Small intestine (tissue), 7 donors: ENCODE measurements at regions not wholly inside any gene's neighbourhood (a gene's known extent, or its start where the extent isn't known, plus 50 kb on each side); places are given as distances from the start of the nearest gene placed in this dataset.
A peak's percentile ranks its signal among the peaks of the same experiment; 100 is the strongest.

Experiments used
- DNase-seq, 2 donors: peaks; one replicate each; pipeline versions ENCODE4 v3.0.0 to v3.0.0-alpha.2; 2013
- FAIRE-seq: peaks from 2 replicates; lab custom pipeline; 2012; peaks lifted over from hg19 to GRCh38; lab: Jason Lieb, UNC
- H3K27ac ChIP-seq, 3 donors: one replicate each; pipeline ENCODE4 v1.5.1; 2013; ENCODE audit warnings: low read length in 2 of 3, mild to moderate bottlenecking in 2 of 3, control low read depth in 1 of 3, inconsistent platforms in 1 of 3, low read depth in 1 of 3, moderate library complexity in 1 of 3
- H3K27me3 ChIP-seq, 3 donors: one replicate each; pipeline ENCODE4 v1.6.1; 2013; ENCODE audit warnings: low read length in 3 of 3, inconsistent platforms in 1 of 3; ENCODE audit not compliant: control insufficient read depth in 3 of 3, insufficient read depth in 3 of 3
- H3K36me3 ChIP-seq, 3 donors: one replicate each; pipeline ENCODE4 v1.6.1; 2013; ENCODE audit warnings: low read length in 3 of 3, inconsistent platforms in 1 of 3, low read depth in 1 of 3, mild to moderate bottlenecking in 1 of 3, moderate library complexity in 1 of 3; ENCODE audit not compliant: control insufficient read depth in 3 of 3, insufficient read depth in 2 of 3
- H3K4me1 ChIP-seq, 3 donors: one replicate each; pipeline ENCODE4 v1.6.1; 2013; ENCODE audit warnings: low read length in 2 of 3, inconsistent platforms in 1 of 3, low read depth in 1 of 3, mild to moderate bottlenecking in 1 of 3, moderate library complexity in 1 of 3; ENCODE audit not compliant: control insufficient read depth in 3 of 3, insufficient read depth in 2 of 3
- H3K4me3 ChIP-seq, 3 donors: one replicate each; pipeline ENCODE4 v1.5.1; 2013; ENCODE audit warnings: low read length in 3 of 3, control low read depth in 1 of 3, inconsistent platforms in 1 of 3, low read depth in 1 of 3, mild to moderate bottlenecking in 1 of 3, moderate library complexity in 1 of 3
- H3K9me3 ChIP-seq, 2 donors: one replicate each; pipeline ENCODE4 v1.6.1; 2013; ENCODE audit warnings: low read depth in 1 of 2, low read length in 1 of 2; ENCODE audit not compliant: control insufficient read depth in 2 of 2, insufficient read depth in 1 of 2
- WGBS, 3 donors: extraction: QIAGEN DNeasy Blood & Tissue Kit; methylation state at CpG; one replicate each; pipeline ENCODE4 v1.1.7; 2013; 5-methylcytosine and 5-hydroxymethylcytosine counted together
- donor health status: healthy with polysubstance abuse.
- donor health status: control.
- donor health status: control.
- donor health status: Bipolar disorder and iron deficiency.
- donor health status: healthy.

DNA sequence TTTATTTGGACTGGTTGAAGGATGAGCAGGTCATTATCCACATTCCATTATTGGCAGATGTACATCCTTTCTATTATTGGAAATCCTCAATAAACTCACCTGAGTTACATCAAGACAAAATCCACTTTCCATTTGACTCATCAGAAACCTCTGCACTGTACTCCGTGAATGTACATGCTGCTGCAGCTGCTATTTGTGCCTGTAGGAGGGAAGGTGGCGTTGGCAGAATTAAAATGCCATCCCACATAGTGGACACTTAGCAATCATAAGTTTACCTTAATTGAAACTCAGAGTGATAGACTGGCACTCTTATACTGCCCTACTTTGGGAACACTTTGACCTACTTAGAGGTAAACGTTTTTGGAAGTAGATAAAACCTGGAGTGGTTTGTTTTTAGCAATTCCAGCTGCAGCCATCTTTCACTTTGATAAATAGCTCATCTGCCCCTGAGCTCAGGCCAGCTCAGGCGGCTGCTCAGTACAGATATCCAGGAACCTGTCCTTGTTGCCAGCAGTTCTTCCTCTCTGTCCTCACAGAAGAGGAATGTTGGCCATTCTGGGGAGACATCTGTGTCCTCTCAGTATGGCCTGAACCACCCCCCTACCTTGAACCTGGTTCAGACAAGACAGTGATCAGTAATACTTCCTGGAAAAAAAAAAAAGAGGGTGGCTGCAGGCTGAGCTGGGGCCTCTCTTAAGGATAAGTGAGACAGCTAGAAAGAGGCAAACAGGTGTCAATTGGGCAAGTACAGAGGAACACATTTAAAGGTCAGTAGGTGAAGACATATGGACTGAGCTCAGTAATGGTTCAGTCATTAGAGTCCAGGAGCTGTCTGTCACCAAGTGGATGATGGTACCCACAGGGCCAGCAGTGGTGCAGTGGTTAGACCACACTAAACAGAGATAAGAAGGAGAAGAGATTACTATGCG, 153.4 kb upstream of the UMPS start:
- Histone ChIP-seq H3K9me3 (no peaks in the 10 kb centered on the region), H3K36me3 (peaks cover 0 to 3% (median 0%) of the 10 kb centered on the region in 3 donors), H3K4me3 (no peak overlapping the region), H3K27me3 (no peaks in the 10 kb centered on the region), H3K4me1 (peaks cover 0 to 10% (median 0%) of the 10 kb centered on the region in 3 donors), H3K27ac (no peak overlapping the region)
- FAIRE-seq (no peak), DNase-seq (no peak)
- WGBS, 3 donors = 47 to 56% (median 51%) methylated on average over 5 of the region's 5 CpGs

DNA sequence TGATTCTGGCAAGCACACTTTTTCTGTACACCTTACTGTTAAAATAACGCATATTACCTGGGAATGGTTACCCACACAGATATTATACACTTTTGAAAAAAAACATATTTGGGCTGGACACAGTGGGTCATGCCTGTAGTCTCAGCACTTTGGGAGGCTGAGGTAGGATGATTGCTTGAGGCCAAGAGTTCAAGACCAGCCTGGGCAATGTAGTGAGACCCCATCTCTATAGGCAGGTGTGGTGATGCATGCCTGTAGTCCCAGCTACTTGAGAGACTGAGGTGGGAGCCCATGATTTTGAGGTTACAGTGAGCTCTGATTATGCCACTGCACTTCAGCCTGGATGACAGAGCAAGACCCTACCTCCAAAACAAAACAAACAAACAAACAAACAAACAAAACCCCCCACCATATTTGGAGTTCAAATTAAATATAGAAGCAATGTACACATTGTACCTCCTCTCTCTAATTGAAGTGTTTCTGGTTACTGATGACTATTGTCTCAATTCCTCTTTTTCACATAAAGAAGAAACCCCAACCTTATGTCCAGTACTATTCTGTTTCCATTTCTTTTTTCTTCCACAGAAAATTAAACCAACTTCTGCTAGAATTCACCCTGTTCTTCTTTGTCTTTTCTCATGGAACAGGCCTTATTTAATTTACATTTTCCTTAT, 152.6 kb upstream of the UMPS start:
- DNase-seq (no peak), FAIRE-seq (no peak)
- WGBS, 3 donors = 93 to 94% (median 94%) methylated on average over 1 of the region's 1 CpG
- Histone ChIP-seq H3K4me1 (peaks cover 0 to 10% (median 0%) of the 10 kb centered on the region in 3 donors), H3K27ac (no peak overlapping the region), H3K9me3 (no peaks in the 10 kb centered on the region), H3K4me3 (no peak overlapping the region), H3K27me3 (no peaks in the 10 kb centered on the region), H3K36me3 (peaks cover 0 to 3% (median 0%) of the 10 kb centered on the region in 3 donors)

DNA sequence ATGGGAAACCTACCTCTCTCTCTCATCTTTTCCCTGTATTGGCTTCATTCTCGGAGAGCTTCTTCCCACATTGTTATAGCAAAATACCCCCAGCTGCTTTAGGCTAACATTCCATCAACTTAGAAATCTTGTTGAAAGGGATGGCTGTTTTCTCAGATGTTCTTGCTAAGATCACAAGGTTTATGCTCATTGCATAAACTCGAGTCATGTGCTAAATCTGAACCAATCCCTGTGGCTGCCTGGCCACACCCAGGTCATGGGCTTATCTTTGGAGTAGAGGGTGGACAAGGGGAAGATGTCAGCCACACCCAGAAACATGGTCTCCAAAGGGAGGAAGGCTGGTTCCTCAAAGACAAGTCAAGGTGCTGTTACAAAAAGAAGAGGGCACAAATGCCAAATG, 150.6 kb upstream of the UMPS start:
- no peaks in the 10 kb centered on the region for H3K27me3 ChIP-seq
- no peak overlapping the region for H3K27ac ChIP-seq
- DNase-seq = no peak
- no peaks in the 10 kb centered on the region for H3K9me3 ChIP-seq
- H3K4me3 ChIP-seq = no peak overlapping the region
- no peaks in the 10 kb centered on the region for H3K36me3 ChIP-seq
- peaks cover 0 to 8% (median 0%) of the 10 kb centered on the region in 3 donors for H3K4me1 ChIP-seq
- FAIRE-seq = no peak
- WGBS, 3 donors = 76 to 82% (median 81%) methylated on average over 2 of the region's 2 CpGs

DNA sequence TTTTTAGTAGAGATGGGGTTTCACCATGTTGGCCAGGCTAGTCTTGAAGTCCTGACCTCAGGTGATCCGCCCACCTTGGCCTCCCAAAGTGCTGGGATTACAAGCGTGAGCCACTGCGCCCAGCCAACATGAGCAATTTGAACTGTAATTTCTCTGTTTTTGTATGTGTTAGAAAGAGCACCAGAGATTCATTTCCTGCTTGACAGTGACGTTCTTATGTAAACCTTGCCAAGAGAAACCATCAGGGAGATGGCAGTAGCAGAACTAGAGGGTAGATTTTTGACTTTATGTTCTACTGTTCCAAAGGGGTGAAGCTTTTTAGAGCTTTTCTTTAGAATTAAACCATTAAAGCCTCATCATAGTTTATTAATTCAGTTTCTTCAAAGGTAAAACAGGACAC, 148.1 kb upstream of the UMPS start:
- WGBS, 3 donors = 73 to 75% (median 75%) methylated on average over 4 of the region's 4 CpGs
- H3K36me3 ChIP-seq = peaks cover 0 to 3% (median 0%) of the 10 kb centered on the region in 3 donors

DNA sequence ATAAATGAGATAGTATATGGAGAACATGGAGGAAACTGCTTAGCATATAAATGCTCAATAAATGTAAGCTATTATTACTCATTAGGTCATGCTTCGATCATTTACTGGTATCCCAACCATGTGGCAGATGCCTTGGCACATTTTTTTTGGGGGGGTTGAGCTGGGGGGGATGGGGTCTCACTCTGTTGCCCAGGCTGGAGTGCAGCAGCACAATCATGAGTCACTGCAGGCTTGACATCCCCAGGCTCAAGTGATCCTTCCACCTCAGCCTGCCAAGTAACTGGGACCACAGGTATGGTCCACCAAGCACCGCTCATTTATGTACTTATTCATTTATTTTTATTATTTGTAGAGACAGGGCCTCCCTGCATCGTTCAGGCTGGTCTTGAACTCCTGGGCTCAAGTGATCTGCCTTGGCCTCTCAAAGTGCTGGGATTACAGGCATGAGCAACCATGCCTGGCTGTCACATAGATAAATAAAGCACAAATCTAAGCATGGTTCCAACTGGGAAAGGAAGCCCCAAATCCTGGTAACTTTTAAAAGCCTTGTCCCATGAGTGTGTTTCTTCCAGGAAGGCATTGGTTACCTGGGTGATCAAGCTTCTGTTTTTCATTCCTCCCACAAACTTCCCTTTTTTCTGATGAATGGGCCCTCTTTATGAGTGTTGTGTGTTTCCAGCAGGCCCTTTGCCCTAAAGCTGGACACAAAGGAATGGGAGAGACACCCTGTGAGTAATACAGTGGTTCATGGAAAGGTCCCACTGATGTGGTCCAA, 147.4 kb upstream of the UMPS start:
- FAIRE-seq (no peak), DNase-seq (no peak)
- WGBS, 3 donors = 84 to 93% (median 91%) methylated on average over 3 of the region's 3 CpGs
- Histone ChIP-seq H3K4me1 (peaks cover 2 to 27% (median 2%) of the 10 kb centered on the region in 3 donors), H3K9me3 (no peaks in the 10 kb centered on the region), H3K27ac (no peak overlapping the region), H3K4me3 (no peak overlapping the region), H3K27me3 (peaks cover 0 to 2% (median 0%) of the 10 kb centered on the region in 3 donors), H3K36me3 (peaks cover 0 to 3% (median 0%) of the 10 kb centered on the region in 3 donors)

More for the DNA sequence above, 148.1 kb upstream of the UMPS start:
- no peak overlapping the region for H3K27ac ChIP-seq
- H3K4me1 ChIP-seq = peaks cover 2 to 25% (median 2%) of the 10 kb centered on the region in 3 donors
- no peaks in the 10 kb centered on the region for H3K9me3 ChIP-seq
- no peak overlapping the region for H3K4me3 ChIP-seq
- DNase-seq (no peak), FAIRE-seq (no peak)
- H3K27me3 ChIP-seq = peaks cover 0 to 2% (median 0%) of the 10 kb centered on the region in 3 donors

DNA sequence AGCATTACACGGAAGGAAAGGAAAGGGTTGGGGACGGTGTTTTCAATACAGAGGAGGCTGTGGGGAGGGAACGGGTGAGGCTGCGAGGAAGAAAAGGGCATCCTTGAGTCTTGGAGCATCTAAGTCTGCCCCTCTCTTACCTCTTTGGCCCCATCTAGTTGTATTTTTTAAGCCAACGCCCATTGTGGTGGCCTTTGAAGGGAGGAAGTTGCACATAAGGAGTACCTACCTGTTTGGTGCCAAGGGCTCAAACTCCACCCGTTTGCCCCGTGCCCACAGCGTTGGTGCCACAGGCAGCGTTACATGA, 146.1 kb upstream of the UMPS start:
- WGBS, 3 donors = 6 to 16% (median 9%) methylated on average over 9 of the region's 9 CpGs
- Histone ChIP-seq H3K9me3 (no peaks in the 10 kb centered on the region), H3K36me3 (peaks cover 0 to 4% (median 0%) of the 10 kb centered on the region in 3 donors), H3K4me1 (peaks cover 2 to 27% (median 2%) of the 10 kb centered on the region in 3 donors), H3K27ac (peak overlapping the region in 2 of 3 donors; percentile 26 to 81), H3K27me3 (peaks cover 0 to 2% (median 0%) of the 10 kb centered on the region in 3 donors), H3K4me3 (peak overlapping the region in 1 of 3 donors; percentile 59)
- DNase-seq (no peak), FAIRE-seq (no peak)

DNA sequence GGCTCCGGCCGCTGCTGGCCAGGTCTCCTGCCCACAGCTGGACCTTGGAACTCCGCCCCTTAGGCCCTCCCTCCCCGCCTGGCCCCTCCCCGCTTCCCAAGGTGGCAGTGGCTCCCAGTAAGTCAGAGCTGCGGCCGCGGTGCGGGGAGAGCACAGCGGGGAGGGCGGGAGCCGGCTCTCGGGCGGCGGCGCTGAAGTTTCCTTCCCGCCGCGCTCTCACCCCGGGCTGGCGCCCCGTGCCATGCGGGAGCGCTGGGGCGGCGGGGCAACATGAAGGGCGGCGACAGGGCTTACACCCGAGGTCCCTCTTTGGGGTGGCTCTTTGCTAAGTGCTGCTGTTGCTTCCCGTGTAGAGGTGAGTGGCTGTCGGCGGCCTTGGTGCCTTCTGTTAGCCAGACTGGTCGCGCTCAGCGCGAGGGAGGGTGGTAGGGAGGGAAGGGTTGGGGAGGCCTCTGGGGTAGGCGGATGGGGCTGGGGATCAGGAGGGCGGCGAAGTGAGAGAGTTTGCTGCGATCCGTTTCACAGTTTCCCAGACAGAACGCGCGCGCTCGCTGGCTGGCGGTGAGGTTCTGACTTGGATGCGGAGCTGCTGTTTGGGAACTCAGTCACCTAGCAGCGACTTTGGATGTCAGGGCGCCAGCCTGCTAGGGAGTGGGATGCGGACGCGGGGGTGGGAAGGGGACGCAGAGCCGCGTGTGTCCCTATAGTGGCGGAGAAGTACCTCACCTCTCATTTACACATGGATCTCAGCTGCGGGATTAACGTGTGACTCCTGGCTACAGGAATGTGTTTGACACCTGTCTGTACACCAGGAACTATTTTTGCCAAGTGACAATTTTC, 145.5 kb upstream of the UMPS start:
- Histone ChIP-seq H3K27ac (peak overlapping the region; percentile 52 to 81 (median 69)), H3K27me3 (peaks cover 0 to 2% (median 0%) of the 10 kb centered on the region in 3 donors), H3K4me1 (peaks cover 2 to 27% (median 2%) of the 10 kb centered on the region in 3 donors), H3K4me3 (peak overlapping the region; percentile 31 to 61 (median 59)), H3K9me3 (no peaks in the 10 kb centered on the region), H3K36me3 (peaks cover 0 to 6% (median 0%) of the 10 kb centered on the region in 3 donors)
- FAIRE-seq (no peak), DNase-seq (peak; percentile 90 to 92)
- WGBS, 3 donors = 2 to 3% (median 3%) methylated on average over 49 to 59 of the region's 59 CpGs
